ENCODE measurements at regions not wholly inside any gene's neighbourhood (a gene's known extent, or its start where the extent isn't known, plus 50 kb on each side); places are given as distances from the start of the nearest gene placed in this dataset.

- Histone ChIP-seq H3K27me3 (no peaks in the 10 kb centered on the region), H3K79me2 (ENCODE audit: low read depth) (no peaks in the 10 kb centered on the region), H3K4me3 (no peak overlapping the region), H2AFZ (replicated peaks) (no peak overlapping the region), H3K4me1 (peaks cover 26% of the 10 kb centered on the region), H4K20me1 (ENCODE audit: low read depth) (no peaks in the 10 kb centered on the region), H3K4me2 (no peak overlapping the region), H3K36me3 (no peaks in the 10 kb centered on the region), H3K27ac (no peak overlapping the region), H3K9ac (no peak overlapping the region), H3F3A (ENCODE audit: low read depth) (no peaks in the 10 kb centered on the region), H3K9me3 (ENCODE audit: low read depth) (no peaks in the 10 kb centered on the region)
- H3K9me3 Mint-ChIP-seq: peaks cover 4% of the 10 kb centered on the region
- no peak overlapping the region for H3K4me3 Mint-ChIP-seq
- TF ChIP-seq EZH2 (IDR thresholded peaks at IDR 0.05) (no peak), EZH2phosphoT487 (IDR thresholded peaks at IDR 0.05) (no peak)
- TF ChIP-seq, protein P1, sequence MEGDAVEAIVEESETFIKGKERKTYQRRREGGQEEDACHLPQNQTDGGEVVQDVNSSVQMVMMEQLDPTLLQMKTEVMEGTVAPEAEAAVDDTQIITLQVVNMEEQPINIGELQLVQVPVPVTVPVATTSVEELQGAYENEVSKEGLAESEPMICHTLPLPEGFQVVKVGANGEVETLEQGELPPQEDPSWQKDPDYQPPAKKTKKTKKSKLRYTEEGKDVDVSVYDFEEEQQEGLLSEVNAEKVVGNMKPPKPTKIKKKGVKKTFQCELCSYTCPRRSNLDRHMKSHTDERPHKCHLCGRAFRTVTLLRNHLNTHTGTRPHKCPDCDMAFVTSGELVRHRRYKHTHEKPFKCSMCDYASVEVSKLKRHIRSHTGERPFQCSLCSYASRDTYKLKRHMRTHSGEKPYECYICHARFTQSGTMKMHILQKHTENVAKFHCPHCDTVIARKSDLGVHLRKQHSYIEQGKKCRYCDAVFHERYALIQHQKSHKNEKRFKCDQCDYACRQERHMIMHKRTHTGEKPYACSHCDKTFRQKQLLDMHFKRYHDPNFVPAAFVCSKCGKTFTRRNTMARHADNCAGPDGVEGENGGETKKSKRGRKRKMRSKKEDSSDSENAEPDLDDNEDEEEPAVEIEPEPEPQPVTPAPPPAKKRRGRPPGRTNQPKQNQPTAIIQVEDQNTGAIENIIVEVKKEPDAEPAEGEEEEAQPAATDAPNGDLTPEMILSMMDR (IDR thresholded peaks at IDR 0.05): no peak
- H3K4me1 Mint-ChIP-seq: peaks cover 10% of the 10 kb centered on the region
- peaks cover 8% of the 10 kb centered on the region for H3K27me3 Mint-ChIP-seq (ENCODE audit: insufficient read depth, low read depth)
- H3K27ac Mint-ChIP-seq: no peak overlapping the region
- no peak for DNase-seq (ENCODE audit: low spot score)
- H3K36me3 Mint-ChIP-seq: no peaks in the 10 kb centered on the region
Measured at GRCh38 chr13:40152922-40153321, 497.5 kb downstream of the COG6 start.

GRCh38 chr13:40153516-40153915, 498.1 kb downstream of the COG6 start:
- no peak overlapping the region for H3K4me2 ChIP-seq
- no peak for DNase-seq (ENCODE audit: low spot score)
- no peaks in the 10 kb centered on the region for H4K20me1 ChIP-seq (ENCODE audit: low read depth)
- H3K79me2 ChIP-seq (ENCODE audit: low read depth): no peaks in the 10 kb centered on the region
- no peak overlapping the region for H3K27ac ChIP-seq
- no peak overlapping the region for H2AFZ ChIP-seq (replicated peaks)
- H3K36me3 Mint-ChIP-seq: no peaks in the 10 kb centered on the region
- H3K9ac ChIP-seq: no peak overlapping the region
- no peak overlapping the region for H3K4me3 Mint-ChIP-seq
- peaks cover 8% of the 10 kb centered on the region for H3K27me3 Mint-ChIP-seq (ENCODE audit: insufficient read depth, low read depth)
- TF ChIP-seq EZH2 (IDR thresholded peaks at IDR 0.05): no peak
- no peak for TF ChIP-seq EZH2phosphoT487 (IDR thresholded peaks at IDR 0.05)
- TF ChIP-seq, protein P1 (IDR thresholded peaks at IDR 0.05): no peak
- peaks cover 10% of the 10 kb centered on the region for H3K4me1 Mint-ChIP-seq
- H3K27ac Mint-ChIP-seq: no peak overlapping the region
- no peaks in the 10 kb centered on the region for H3F3A ChIP-seq (ENCODE audit: low read depth)
- peaks cover 4% of the 10 kb centered on the region for H3K9me3 Mint-ChIP-seq
- no peaks in the 10 kb centered on the region for H3K36me3 ChIP-seq
- H3K4me3 ChIP-seq: no peak overlapping the region
- no peaks in the 10 kb centered on the region for H3K9me3 ChIP-seq (ENCODE audit: low read depth)
- H3K27me3 ChIP-seq: no peaks in the 10 kb centered on the region
- peaks cover 26% of the 10 kb centered on the region for H3K4me1 ChIP-seq

DNA sequence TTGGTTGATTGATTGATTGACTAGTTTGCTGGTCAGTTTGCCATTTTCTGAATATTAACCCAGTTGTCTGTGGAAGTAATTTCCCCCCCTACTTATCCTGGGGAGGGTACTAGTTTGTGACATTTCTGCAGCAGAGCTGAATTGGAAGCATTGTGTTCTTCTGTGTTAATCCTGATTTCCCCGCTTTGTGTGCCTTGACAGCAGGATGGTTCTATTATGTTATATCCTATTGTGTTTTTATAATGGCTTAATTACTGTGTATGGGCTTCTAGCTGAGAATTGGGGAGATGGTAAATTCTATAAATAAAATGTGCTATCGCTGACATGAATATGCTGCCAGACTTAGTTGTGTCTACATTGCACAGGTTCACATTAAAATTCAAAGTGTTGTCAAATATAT, 499.7 kb downstream of the COG6 start:
- Mint-ChIP-seq H3K9me3 (peaks cover 4% of the 10 kb centered on the region), H3K4me1 (peaks cover 10% of the 10 kb centered on the region), H3K27me3 (ENCODE audit: insufficient read depth, low read depth) (peaks cover 10% of the 10 kb centered on the region), H3K36me3 (no peaks in the 10 kb centered on the region), H3K4me3 (no peak overlapping the region), H3K27ac (no peak overlapping the region)
- peak overlapping the region; percentile 40 for H3K4me2 ChIP-seq
- H2AFZ ChIP-seq (replicated peaks): no peak overlapping the region
- DNase-seq (ENCODE audit: low spot score): peak; percentile 68
- H3K79me2 ChIP-seq (ENCODE audit: low read depth): no peaks in the 10 kb centered on the region
- H3K27me3 ChIP-seq: no peaks in the 10 kb centered on the region
- H3K9me3 ChIP-seq (ENCODE audit: low read depth): no peaks in the 10 kb centered on the region
- H3F3A ChIP-seq (ENCODE audit: low read depth): no peaks in the 10 kb centered on the region
- H3K27ac ChIP-seq: no peak overlapping the region
- peaks cover 26% of the 10 kb centered on the region for H3K4me1 ChIP-seq
- no peak overlapping the region for H3K9ac ChIP-seq
- no peak overlapping the region for H3K4me3 ChIP-seq
- TF ChIP-seq EZH2 (IDR thresholded peaks at IDR 0.05) (no peak), EZH2phosphoT487 (IDR thresholded peaks at IDR 0.05) (no peak)
- TF ChIP-seq, protein P1 (IDR thresholded peaks at IDR 0.05): no peak
- H4K20me1 ChIP-seq (ENCODE audit: low read depth): no peaks in the 10 kb centered on the region
- H3K36me3 ChIP-seq: no peaks in the 10 kb centered on the region
